ENCODE measurements at regions not wholly inside any gene's neighbourhood (a gene's known extent, or its start where the extent isn't known, plus 50 kb on each side); places are given as distances from the start of the nearest gene placed in this dataset.

DNA sequence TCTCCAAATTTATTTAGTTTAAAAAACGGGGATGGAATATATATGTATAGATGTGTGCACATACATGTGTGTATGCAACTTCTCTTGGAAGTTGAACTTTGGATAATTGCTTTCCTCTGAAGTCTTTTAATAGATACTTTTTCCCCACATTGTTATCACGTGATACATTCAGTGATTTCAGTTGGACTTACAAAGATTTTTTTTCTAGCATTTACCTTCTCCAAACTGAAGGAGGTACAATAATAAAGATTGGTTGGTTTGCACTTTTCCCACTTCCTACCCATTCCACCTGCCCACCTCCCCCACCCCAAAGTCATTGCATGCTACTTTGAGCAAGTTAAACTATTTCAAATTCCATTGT, 206.1 kb upstream of the FSHR start:
- TF ChIP-seq POLR2AphosphoS5 (IDR thresholded peaks at IDR 0.05; ENCODE audit: borderline replicate concordance, low read depth, low read length): no peak
- no peak for TF ChIP-seq EZH2 (IDR thresholded peaks at IDR 0.05)

All from SK-N-MC (cell line).